Keratinocyte (primary cell): ENCODE measurements at regions not wholly inside any gene's neighbourhood (a gene's known extent, or its start where the extent isn't known, plus 50 kb on each side); places are given as distances from the start of the nearest gene placed in this dataset.

Source experiments
- DNase-seq: peaks from one replicate; pipeline ENCODE4 v3.0.0-alpha.2; 2011; ENCODE audit warnings: low read depth, missing footprints, low spot score
- FAIRE-seq: peaks from 2 replicates; lab custom pipeline; 2011; peaks lifted over from hg19 to GRCh38; lab: Jason Lieb, UNC
- H2AFZ ChIP-seq: 2 replicates; pipeline ENCODE4 v1.6.0; 2012; ENCODE audit warnings: low read length, control low read depth, inconsistent platforms; ENCODE audit not compliant: control insufficient read depth
- H3K27ac ChIP-seq: 2 replicates; pipeline ENCODE4 v1.5.1; 2011; ENCODE audit warnings: low read length; ENCODE audit not compliant: control insufficient read depth, insufficient read depth
- H3K27me3 ChIP-seq: 3 replicates; pipeline ENCODE4 v1.6.0; 2011; ENCODE audit warnings: low read length; ENCODE audit not compliant: control insufficient read depth, insufficient read depth; ENCODE audit errors: extremely low read depth
- H3K36me3 ChIP-seq, 2 experiments: 2 replicates in 1 of 2; 3 replicates in 1 of 2; pipeline ENCODE4 v1.5.1; 2011; ENCODE audit warnings: low read length in 2 of 2, mild to moderate bottlenecking in 1 of 2; ENCODE audit not compliant: control insufficient read depth in 2 of 2, insufficient read depth in 2 of 2; ENCODE audit errors: extremely low read depth in 1 of 2
- H3K4me1 ChIP-seq: 3 replicates; pipeline ENCODE4 v1.5.1; 2011; ENCODE audit warnings: low read length; ENCODE audit not compliant: control insufficient read depth, insufficient read depth; ENCODE audit errors: extremely low read depth
- H3K4me2 ChIP-seq: 3 replicates; pipeline ENCODE4 v1.6.0; 2011; ENCODE audit warnings: low read depth, low read length; ENCODE audit not compliant: control insufficient read depth, insufficient read depth; ENCODE audit errors: extremely low read depth
- H3K4me3 ChIP-seq, 3 experiments: fragments of 200-600 bp in 1 of 3; sonication (generic) in 1 of 3; 2 replicates in 2 of 3; 3 replicates in 1 of 3; pipeline ENCODE4 v1.5.1; 2011 to 2016; ENCODE audit warnings: low read length in 3 of 3, mild to moderate bottlenecking in 3 of 3, control low read depth in 2 of 3, inconsistent platforms in 1 of 3, low read depth in 1 of 3, mixed read lengths in 1 of 3, mixed run types in 1 of 3, moderate library complexity in 1 of 3; ENCODE audit not compliant: control insufficient read depth in 2 of 3, insufficient read depth in 2 of 3; ENCODE audit errors: extremely low read depth in 1 of 3
- H3K79me2 ChIP-seq: 2 replicates; pipeline ENCODE4 v1.6.0; 2012; ENCODE audit warnings: low read length; ENCODE audit not compliant: control insufficient read depth, insufficient read depth
- H3K9ac ChIP-seq: 3 replicates; pipeline ENCODE4 v1.6.0; 2011; ENCODE audit warnings: low read length; ENCODE audit not compliant: control insufficient read depth, insufficient read depth; ENCODE audit errors: extremely low read depth
- H3K9me1 ChIP-seq: 3 replicates; pipeline ENCODE4 v1.6.0; 2011; ENCODE audit warnings: low read length; ENCODE audit not compliant: control insufficient read depth, insufficient read depth; ENCODE audit errors: extremely low read depth
- H3K9me3 ChIP-seq: 2 replicates; pipeline ENCODE4 v1.5.1; 2012; ENCODE audit warnings: low read depth, low read length; ENCODE audit not compliant: control insufficient read depth
- H4K20me1 ChIP-seq: 3 replicates; pipeline ENCODE4 v1.6.0; 2011; ENCODE audit warnings: low read length; ENCODE audit not compliant: control insufficient read depth, insufficient read depth; ENCODE audit errors: extremely low read depth
- EZH2 ChIP-seq: IDR thresholded peaks from one replicate; pipeline ENCODE4 v1.6.1; 2012; ENCODE audit warnings: inconsistent platforms, mild to moderate bottlenecking, low read length, moderate library complexity
- dilution Hi-C: fragments of 300-500 bp; cut with MboI; formaldehyde crosslinking; loops from one replicate; pipeline ENCODE4 v1.7.0; 2020; ENCODE audit warnings: low sequenced_read_pairs; ENCODE audit not compliant: extremely low pct_ligation_motif_present
- TF ChIP-seq, protein P1 (sequence below), 3 experiments: IDR thresholded peaks in 1 of 3; conservative IDR thresholded peaks in 1 of 3; optimal IDR thresholded peaks in 1 of 3; 2 replicates in 2 of 3; 3 replicates in 1 of 3; pipeline versions ENCODE3 to v1.5.1; 2011; ENCODE audit warnings: low read length in 3 of 3, mild to moderate bottlenecking in 3 of 3, moderate library complexity in 2 of 3, control low read depth in 1 of 3, inconsistent platforms in 1 of 3; ENCODE audit not compliant: insufficient read depth in 2 of 3; ENCODE audit errors: extremely low read depth in 1 of 3

- Histone ChIP-seq H3K27me3 (no peaks in the 10 kb centered on the region), H4K20me1 (no peaks in the 10 kb centered on the region), H3K9ac (no peak overlapping the region), H3K4me1 (no peaks in the 10 kb centered on the region), H3K4me2 (no peak overlapping the region), H3K4me3 (no peak overlapping the region), H3K27ac (no peak overlapping the region), H3K9me1 (no peaks in the 10 kb centered on the region), H3K79me2 (no peaks in the 10 kb centered on the region), H3K36me3 (no peaks in the 10 kb centered on the region), H2AFZ (no peak overlapping the region), H3K9me3 (no peaks in the 10 kb centered on the region)
- TF ChIP-seq, protein P1, sequence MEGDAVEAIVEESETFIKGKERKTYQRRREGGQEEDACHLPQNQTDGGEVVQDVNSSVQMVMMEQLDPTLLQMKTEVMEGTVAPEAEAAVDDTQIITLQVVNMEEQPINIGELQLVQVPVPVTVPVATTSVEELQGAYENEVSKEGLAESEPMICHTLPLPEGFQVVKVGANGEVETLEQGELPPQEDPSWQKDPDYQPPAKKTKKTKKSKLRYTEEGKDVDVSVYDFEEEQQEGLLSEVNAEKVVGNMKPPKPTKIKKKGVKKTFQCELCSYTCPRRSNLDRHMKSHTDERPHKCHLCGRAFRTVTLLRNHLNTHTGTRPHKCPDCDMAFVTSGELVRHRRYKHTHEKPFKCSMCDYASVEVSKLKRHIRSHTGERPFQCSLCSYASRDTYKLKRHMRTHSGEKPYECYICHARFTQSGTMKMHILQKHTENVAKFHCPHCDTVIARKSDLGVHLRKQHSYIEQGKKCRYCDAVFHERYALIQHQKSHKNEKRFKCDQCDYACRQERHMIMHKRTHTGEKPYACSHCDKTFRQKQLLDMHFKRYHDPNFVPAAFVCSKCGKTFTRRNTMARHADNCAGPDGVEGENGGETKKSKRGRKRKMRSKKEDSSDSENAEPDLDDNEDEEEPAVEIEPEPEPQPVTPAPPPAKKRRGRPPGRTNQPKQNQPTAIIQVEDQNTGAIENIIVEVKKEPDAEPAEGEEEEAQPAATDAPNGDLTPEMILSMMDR (optimal IDR thresholded peaks at IDR 0.05 in 1 of 3, IDR thresholded peaks at IDR 0.05 in 1 of 3, conservative IDR thresholded peaks at IDR 0.05 in 1 of 3; ENCODE audit: extremely low read depth in 1 of 3, insufficient read depth in 2 of 3, low read length in 3 of 3) = no peak
- no peak for TF ChIP-seq EZH2
- dilution Hi-C loops = no loop called here
- no peak for DNase-seq
- no peak for FAIRE-seq
Observed at GRCh38 chr11:21839796-21840195, 353.1 kb upstream of the ANO5 start.

DNA sequence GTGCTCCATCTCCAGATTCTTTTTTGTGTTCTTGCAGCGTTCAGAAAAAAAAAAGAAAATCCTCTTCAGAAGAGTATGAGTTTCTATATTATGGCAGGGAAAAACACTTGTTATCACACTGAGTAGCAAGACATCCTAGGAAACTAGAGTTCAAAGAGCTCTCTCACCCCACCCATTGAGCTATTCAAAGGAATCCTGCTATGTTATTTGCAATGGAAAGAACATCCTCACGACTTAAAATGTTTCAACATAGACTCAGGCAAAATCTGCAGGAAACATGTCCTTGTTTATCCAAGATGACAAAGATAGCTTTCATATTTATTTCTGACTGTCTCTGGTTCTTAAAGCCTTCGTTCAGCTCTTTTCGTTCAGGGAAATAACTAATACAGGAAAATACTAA lies 331.6 kb upstream of the ANO5 start:
- Histone ChIP-seq H3K4me3 (no peak overlapping the region), H3K4me1 (no peaks in the 10 kb centered on the region), H3K27ac (no peak overlapping the region), H3K9me1 (no peaks in the 10 kb centered on the region), H3K36me3 (no peaks in the 10 kb centered on the region), H3K4me2 (no peak overlapping the region), H3K9me3 (no peaks in the 10 kb centered on the region), H3K27me3 (no peaks in the 10 kb centered on the region), H3K79me2 (no peaks in the 10 kb centered on the region), H4K20me1 (no peaks in the 10 kb centered on the region), H2AFZ (no peak overlapping the region), H3K9ac (no peak overlapping the region)
- dilution Hi-C loops = no loop called here
- TF ChIP-seq EZH2 = no peak
- TF ChIP-seq, protein P1 (optimal IDR thresholded peaks at IDR 0.05 in 1 of 3, IDR thresholded peaks at IDR 0.05 in 1 of 3, conservative IDR thresholded peaks at IDR 0.05 in 1 of 3; ENCODE audit: extremely low read depth in 1 of 3, insufficient read depth in 2 of 3, low read length in 3 of 3) = no peak
- FAIRE-seq = no peak
- no peak for DNase-seq
